ENCODE measurements at regions not wholly inside any gene's neighbourhood (a gene's known extent, or its start where the extent isn't known, plus 50 kb on each side); places are given as distances from the start of the nearest gene placed in this dataset.

GRCh38 chr5:91927439-91927838 lies 544.3 kb upstream of the ARRDC3 start:
- no peak for TF ChIP-seq CTCF (IDR thresholded peaks at IDR 0.05 in 4 of 5, conservative IDR thresholded peaks at IDR 0.05 in 1 of 5)
- no peak for TF ChIP-seq POLR2A (IDR thresholded peaks at IDR 0.05)
